Spleen (tissue), 7 donors: ENCODE measurements at regions not wholly inside any gene's neighbourhood (a gene's known extent, or its start where the extent isn't known, plus 50 kb on each side); places are given as distances from the start of the nearest gene placed in this dataset.

Experiments used
- CTCF ChIP-seq, 11 experiments: fragments of 200-600 bp in 7 of 11; fragments of 450-650 bp in 4 of 11; sonication (generic) in 4 of 11; IDR thresholded peaks in 8 of 11; conservative IDR thresholded peaks in 3 of 11; 1 replicate in 7 of 11; 2 replicates in 4 of 11; pipeline versions ENCODE4 v1.4.0 to v1.8.0; 2016 to 2021; ENCODE audit warnings: antibody characterized with exemption in 11 of 11, inconsistent platforms in 4 of 11, mild to moderate bottlenecking in 1 of 11
- POLR2AphosphoS5 ChIP-seq, 3 donors: sonication (generic); formaldehyde crosslinking; IDR thresholded peaks; one replicate each; pipeline ENCODE4 v1.5.1; 2017; ENCODE audit warnings: antibody characterized with exemption in 3 of 3
- donor health status: DM: no; HTN: no; CAD: no; lungs with moderate emphysema.
- donor health status: DM: no; HTN: no; CAD: no.
- donor health status: DM: no; HTN: no; CAD: no.

GRCh38 chr12:65622056-65622455, 202.2 kb upstream of the HMGA2 start:
- no peak for TF ChIP-seq CTCF (IDR thresholded peaks at IDR 0.05 in 8 of 11, conservative IDR thresholded peaks at IDR 0.05 in 3 of 11)
- no peak for TF ChIP-seq POLR2AphosphoS5 (IDR thresholded peaks at IDR 0.05)
